Loucy (cell line): ENCODE measurements at regions not wholly inside any gene's neighbourhood (a gene's known extent, or its start where the extent isn't known, plus 50 kb on each side); places are given as distances from the start of the nearest gene placed in this dataset.

ENCODE experiments used
- EZH2phosphoT487 ChIP-seq: fragments of 200-600 bp; IDR thresholded peaks from 2 replicates; pipeline ENCODE4 v1.6.1; 2018; ENCODE audit warnings: antibody characterized with exemption, mild to moderate bottlenecking, moderate library complexity, borderline replicate concordance
- TF ChIP-seq, protein P1 (sequence below): fragments of 200-600 bp; sonication (generic); conservative IDR thresholded peaks from 2 replicates; pipeline ENCODE4 v1.5.1; 2014; ENCODE audit warnings: mild to moderate bottlenecking, antibody characterized with exemption, low read length

DNA sequence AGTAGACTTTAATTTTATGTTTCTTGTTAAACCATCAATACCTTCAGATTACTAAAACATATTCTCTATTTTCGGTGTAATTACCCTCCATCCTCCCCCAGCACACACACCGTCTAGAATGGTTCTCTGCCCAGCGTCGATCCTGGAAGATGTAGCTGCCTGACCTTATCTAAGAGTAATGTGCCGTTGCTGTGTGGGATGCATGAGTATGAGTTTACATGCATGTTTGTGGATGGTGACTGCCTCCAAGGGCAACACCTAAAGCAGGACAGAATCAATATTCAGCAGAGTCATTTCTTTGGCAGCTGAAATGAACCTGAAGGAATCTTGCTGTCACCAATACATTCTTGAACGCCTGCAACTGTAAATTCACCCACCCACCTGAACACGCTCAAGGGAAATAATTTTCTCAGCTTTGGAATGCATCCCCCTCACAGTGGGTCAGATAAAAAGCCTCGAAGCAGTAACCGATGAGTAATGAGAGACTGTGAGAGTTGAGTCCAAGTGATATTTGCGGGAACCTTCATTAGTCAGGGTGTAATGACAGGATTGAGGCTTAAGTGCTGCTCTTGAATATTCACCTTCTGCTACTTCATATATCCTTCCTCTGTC lies 155.8 kb upstream of the RND3 start:
- TF ChIP-seq, protein P1, sequence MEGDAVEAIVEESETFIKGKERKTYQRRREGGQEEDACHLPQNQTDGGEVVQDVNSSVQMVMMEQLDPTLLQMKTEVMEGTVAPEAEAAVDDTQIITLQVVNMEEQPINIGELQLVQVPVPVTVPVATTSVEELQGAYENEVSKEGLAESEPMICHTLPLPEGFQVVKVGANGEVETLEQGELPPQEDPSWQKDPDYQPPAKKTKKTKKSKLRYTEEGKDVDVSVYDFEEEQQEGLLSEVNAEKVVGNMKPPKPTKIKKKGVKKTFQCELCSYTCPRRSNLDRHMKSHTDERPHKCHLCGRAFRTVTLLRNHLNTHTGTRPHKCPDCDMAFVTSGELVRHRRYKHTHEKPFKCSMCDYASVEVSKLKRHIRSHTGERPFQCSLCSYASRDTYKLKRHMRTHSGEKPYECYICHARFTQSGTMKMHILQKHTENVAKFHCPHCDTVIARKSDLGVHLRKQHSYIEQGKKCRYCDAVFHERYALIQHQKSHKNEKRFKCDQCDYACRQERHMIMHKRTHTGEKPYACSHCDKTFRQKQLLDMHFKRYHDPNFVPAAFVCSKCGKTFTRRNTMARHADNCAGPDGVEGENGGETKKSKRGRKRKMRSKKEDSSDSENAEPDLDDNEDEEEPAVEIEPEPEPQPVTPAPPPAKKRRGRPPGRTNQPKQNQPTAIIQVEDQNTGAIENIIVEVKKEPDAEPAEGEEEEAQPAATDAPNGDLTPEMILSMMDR = no peak
- TF ChIP-seq EZH2phosphoT487 = no peak
